ENCODE measurements at regions not wholly inside any gene's neighbourhood (a gene's known extent, or its start where the extent isn't known, plus 50 kb on each side); places are given as distances from the start of the nearest gene placed in this dataset.

DNA sequence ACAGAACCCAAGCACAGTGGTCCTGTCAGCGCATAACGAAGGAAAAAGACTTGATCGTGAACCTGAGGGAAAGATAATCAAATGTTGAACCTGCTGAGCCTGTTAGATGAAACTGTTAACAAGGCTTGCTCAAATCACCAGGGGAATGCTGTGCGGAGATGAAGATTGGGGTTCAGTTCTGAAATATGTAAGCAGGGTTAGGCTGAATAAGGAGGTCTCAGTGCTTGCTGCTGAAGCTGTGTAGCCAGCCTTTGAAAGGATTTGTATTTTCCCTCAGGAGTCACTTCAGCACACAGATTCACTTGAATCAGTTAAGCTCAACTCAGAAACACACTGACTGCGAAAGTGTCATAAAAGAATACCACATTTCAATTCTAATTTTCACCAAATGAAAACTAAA is 793.5 kb downstream of the OLFM4 start:
- POLR2A ChIA-PET, result no interaction called here

More for the DNA sequence above, 793.5 kb downstream of the OLFM4 start:
- Histone ChIP-seq H4K20me1 (replicated peaks; ENCODE audit: control insufficient read depth, extremely low read depth, insufficient read depth, low read length) (no peaks in the 10 kb centered on the region), H2AFZ (ENCODE audit: low read depth, low read length) (no peak overlapping the region), H3K27ac (ENCODE audit: insufficient read depth, low read depth, low read length) (no peak overlapping the region), H3K4me1 (ENCODE audit: control insufficient read depth, extremely low read depth, insufficient read depth, low read length) (no peaks in the 10 kb centered on the region), H3K36me3 (ENCODE audit: control insufficient read depth in 2 of 2, extremely low read depth in 1 of 2, insufficient read depth in 2 of 2, low read length in 2 of 2) (no peaks in the 10 kb centered on the region), H3K79me2 (ENCODE audit: control insufficient read depth, insufficient read depth, low read length) (no peaks in the 10 kb centered on the region), H3K4me2 (ENCODE audit: insufficient read depth, low read length) (no peak overlapping the region), H3K4me3 (replicated peaks in 1 of 3; ENCODE audit: insufficient read depth in 1 of 3, low read depth in 1 of 3, low read length in 3 of 3) (no peak overlapping the region), H3K9ac (replicated peaks; ENCODE audit: extremely low read depth, insufficient read depth, low read length) (no peak overlapping the region), H3K27me3 (ENCODE audit: control insufficient read depth in 2 of 2, insufficient read depth in 2 of 2, low read length in 2 of 2) (no peaks in the 10 kb centered on the region), H3K9me3 (replicated peaks; ENCODE audit: control insufficient read depth, insufficient read depth, low read length) (no peaks in the 10 kb centered on the region), H3K9me1 (replicated peaks; ENCODE audit: control insufficient read depth, extremely low read depth, insufficient read depth, low read length) (no peaks in the 10 kb centered on the region)
- dilution Hi-C loops (cut with MboI; ENCODE audit: extremely low pct_ligation_motif_present, low sequenced_read_pairs) (no loop called here), intact Hi-C loops (cut with micrococcal nuclease) (no loop called here)
- TF ChIP-seq GATA2 (IDR thresholded peaks at IDR 0.05; ENCODE audit: insufficient read depth, insufficient read length, low read depth, low read length) (no peak), POLR2AphosphoS5 (IDR thresholded peaks at IDR 0.05; ENCODE audit: insufficient read depth, low read depth, low read length) (no peak), FOS (IDR thresholded peaks at IDR 0.05; ENCODE audit: borderline replicate concordance, insufficient read depth, low read length) (no peak), POLR2A (IDR thresholded peaks at IDR 0.05; ENCODE audit: low read depth, low read length) (no peak), CTCF (IDR thresholded peaks at IDR 0.05; ENCODE audit: extremely low read depth in 1 of 2, insufficient read depth in 1 of 2, low read depth in 1 of 2, low read length in 2 of 2) (no peak), MAX (IDR thresholded peaks at IDR 0.05; ENCODE audit: insufficient read depth, insufficient read length) (no peak), EZH2 (IDR thresholded peaks at IDR 0.05; ENCODE audit: borderline replicate concordance, low read depth, low read length, severe bottlenecking) (no peak), JUN (IDR thresholded peaks at IDR 0.05; ENCODE audit: borderline replicate concordance, insufficient read depth, insufficient read length, low read depth) (no peak), MYC (IDR thresholded peaks at IDR 0.05; ENCODE audit: low read depth, low read length) (no peak)
- DNase-seq (ENCODE audit: low read depth, low spot score) (no peak), FAIRE-seq (no peak)
- CTCF ChIA-PET, result no interaction called here
- BruUV-seq (replicated peaks), result no TSS peak
